Ishikawa (cell line): ENCODE measurements at regions not wholly inside any gene's neighbourhood (a gene's known extent, or its start where the extent isn't known, plus 50 kb on each side); places are given as distances from the start of the nearest gene placed in this dataset.

Experiments used
- CEBPB ChIP-seq: IDR thresholded peaks from 2 replicates; pipeline ENCODE4 v1.6.1; 2012
- CREB1 ChIP-seq: IDR thresholded peaks from 2 replicates; pipeline ENCODE4 v1.6.1; 2012; ENCODE audit warnings: low read depth
- EGR1 ChIP-seq: IDR thresholded peaks from 2 replicates; pipeline ENCODE4 v1.6.1; 2012
- EP300 ChIP-seq: IDR thresholded peaks from 2 replicates; pipeline ENCODE4 v1.6.1; 2012; ENCODE audit warnings: borderline replicate concordance
- FOXM1 ChIP-seq: IDR thresholded peaks from 2 replicates; pipeline ENCODE4 v1.6.1; 2012; ENCODE audit warnings: low read depth, borderline replicate concordance
- NFIC ChIP-seq: IDR thresholded peaks from 2 replicates; pipeline ENCODE4 v1.6.1; 2012
- RAD21 ChIP-seq: IDR thresholded peaks from 2 replicates; pipeline ENCODE4 v1.6.1; 2012; ENCODE audit warnings: low read depth
- TAF1 ChIP-seq: IDR thresholded peaks from 2 replicates; pipeline ENCODE4 v1.6.1; 2012; ENCODE audit warnings: low read depth, mild to moderate bottlenecking
- TCF12 ChIP-seq: IDR thresholded peaks from 2 replicates; pipeline ENCODE4 v1.6.1; 2012; ENCODE audit warnings: low read depth
- TEAD4 ChIP-seq: IDR thresholded peaks from 2 replicates; pipeline ENCODE4 v1.6.1; 2012
- YY1 ChIP-seq: IDR thresholded peaks from 2 replicates; pipeline ENCODE4 v1.6.1; 2012; ENCODE audit warnings: low read depth
- ZBTB7A ChIP-seq: IDR thresholded peaks from 2 replicates; pipeline ENCODE4 v1.6.1; 2012; ENCODE audit warnings: low read depth
- TF ChIP-seq, protein P1 (sequence below): IDR thresholded peaks from 2 replicates; pipeline ENCODE4 v1.6.1; 2012
- TF ChIP-seq, protein P2 (sequence below): IDR thresholded peaks from 2 replicates; pipeline ENCODE4 v1.6.1; 2012
- TF ChIP-seq, protein P3 (sequence below): IDR thresholded peaks from 2 replicates; pipeline ENCODE4 v1.6.1; 2012; ENCODE audit warnings: low read depth, mild to moderate bottlenecking

DNA sequence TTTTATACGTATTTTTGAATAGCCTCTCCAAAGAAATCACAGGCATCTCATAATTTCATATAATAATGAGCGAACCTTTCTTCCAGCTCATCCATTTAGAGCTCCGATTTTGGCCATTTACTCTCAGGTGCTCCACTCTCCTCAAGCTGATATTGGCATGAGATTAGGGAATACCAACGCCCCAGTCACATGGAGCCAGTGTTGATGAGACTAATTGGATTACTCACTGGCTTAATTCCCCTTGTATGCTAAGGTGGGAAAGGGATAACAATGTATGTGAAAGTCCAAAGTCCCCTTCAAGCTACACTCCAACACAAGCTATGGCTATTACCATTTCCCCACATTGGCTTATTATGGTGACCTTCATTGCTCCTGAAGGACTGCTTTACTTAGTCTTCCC is 76.6 kb upstream of the NAV3 start:
- TF ChIP-seq TCF12 = no peak
- TF ChIP-seq TAF1 = no peak
- no peak for TF ChIP-seq FOXM1
- TF ChIP-seq TEAD4 = no peak
- TF ChIP-seq CEBPB = no peak
- TF ChIP-seq NFIC = no peak
- no peak for TF ChIP-seq EGR1
- TF ChIP-seq RAD21 = no peak
- no peak for TF ChIP-seq EP300
- TF ChIP-seq, protein P1, sequence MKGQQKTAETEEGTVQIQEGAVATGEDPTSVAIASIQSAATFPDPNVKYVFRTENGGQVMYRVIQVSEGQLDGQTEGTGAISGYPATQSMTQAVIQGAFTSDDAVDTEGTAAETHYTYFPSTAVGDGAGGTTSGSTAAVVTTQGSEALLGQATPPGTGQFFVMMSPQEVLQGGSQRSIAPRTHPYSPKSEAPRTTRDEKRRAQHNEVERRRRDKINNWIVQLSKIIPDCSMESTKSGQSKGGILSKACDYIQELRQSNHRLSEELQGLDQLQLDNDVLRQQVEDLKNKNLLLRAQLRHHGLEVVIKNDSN = no peak
- no peak for TF ChIP-seq CREB1
- TF ChIP-seq ZBTB7A = no peak
- TF ChIP-seq, protein P2, sequence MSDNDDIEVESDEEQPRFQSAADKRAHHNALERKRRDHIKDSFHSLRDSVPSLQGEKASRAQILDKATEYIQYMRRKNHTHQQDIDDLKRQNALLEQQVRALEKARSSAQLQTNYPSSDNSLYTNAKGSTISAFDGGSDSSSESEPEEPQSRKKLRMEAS = no peak
- no peak for TF ChIP-seq YY1
- TF ChIP-seq, protein P3, sequence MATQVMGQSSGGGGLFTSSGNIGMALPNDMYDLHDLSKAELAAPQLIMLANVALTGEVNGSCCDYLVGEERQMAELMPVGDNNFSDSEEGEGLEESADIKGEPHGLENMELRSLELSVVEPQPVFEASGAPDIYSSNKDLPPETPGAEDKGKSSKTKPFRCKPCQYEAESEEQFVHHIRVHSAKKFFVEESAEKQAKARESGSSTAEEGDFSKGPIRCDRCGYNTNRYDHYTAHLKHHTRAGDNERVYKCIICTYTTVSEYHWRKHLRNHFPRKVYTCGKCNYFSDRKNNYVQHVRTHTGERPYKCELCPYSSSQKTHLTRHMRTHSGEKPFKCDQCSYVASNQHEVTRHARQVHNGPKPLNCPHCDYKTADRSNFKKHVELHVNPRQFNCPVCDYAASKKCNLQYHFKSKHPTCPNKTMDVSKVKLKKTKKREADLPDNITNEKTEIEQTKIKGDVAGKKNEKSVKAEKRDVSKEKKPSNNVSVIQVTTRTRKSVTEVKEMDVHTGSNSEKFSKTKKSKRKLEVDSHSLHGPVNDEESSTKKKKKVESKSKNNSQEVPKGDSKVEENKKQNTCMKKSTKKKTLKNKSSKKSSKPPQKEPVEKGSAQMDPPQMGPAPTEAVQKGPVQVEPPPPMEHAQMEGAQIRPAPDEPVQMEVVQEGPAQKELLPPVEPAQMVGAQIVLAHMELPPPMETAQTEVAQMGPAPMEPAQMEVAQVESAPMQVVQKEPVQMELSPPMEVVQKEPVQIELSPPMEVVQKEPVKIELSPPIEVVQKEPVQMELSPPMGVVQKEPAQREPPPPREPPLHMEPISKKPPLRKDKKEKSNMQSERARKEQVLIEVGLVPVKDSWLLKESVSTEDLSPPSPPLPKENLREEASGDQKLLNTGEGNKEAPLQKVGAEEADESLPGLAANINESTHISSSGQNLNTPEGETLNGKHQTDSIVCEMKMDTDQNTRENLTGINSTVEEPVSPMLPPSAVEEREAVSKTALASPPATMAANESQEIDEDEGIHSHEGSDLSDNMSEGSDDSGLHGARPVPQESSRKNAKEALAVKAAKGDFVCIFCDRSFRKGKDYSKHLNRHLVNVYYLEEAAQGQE = no peak

DNA sequence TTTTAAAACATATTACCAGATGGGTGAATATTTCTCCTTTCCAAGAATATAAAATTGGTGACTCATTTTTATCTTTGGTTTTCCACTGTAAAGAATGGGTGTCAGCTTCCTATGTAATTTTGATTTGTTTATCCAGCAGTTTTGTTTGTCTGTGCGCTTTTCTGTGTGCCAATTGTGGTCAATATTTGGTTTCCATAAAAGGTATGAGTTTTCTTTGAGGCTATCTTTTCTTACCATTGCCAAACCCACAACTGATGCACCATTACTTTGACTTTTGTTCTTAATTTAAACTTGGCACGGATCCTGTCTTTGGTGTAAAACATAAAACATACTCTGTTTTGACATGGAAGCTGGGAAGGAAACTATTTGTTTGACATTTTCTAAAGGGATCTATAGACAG is 78.8 kb upstream of the NAV3 start:
- TF ChIP-seq, protein P1 = no peak
- no peak for TF ChIP-seq ZBTB7A
- no peak for TF ChIP-seq TCF12
- no peak for TF ChIP-seq CEBPB
- TF ChIP-seq, protein P2 = no peak
- TF ChIP-seq EGR1 = no peak
- TF ChIP-seq TEAD4 = no peak
- no peak for TF ChIP-seq RAD21
- TF ChIP-seq EP300 = no peak
- no peak for TF ChIP-seq YY1
- TF ChIP-seq CREB1 = no peak
- TF ChIP-seq, protein P3 = no peak
- TF ChIP-seq FOXM1 = no peak
- TF ChIP-seq TAF1 = no peak
- no peak for TF ChIP-seq NFIC

DNA sequence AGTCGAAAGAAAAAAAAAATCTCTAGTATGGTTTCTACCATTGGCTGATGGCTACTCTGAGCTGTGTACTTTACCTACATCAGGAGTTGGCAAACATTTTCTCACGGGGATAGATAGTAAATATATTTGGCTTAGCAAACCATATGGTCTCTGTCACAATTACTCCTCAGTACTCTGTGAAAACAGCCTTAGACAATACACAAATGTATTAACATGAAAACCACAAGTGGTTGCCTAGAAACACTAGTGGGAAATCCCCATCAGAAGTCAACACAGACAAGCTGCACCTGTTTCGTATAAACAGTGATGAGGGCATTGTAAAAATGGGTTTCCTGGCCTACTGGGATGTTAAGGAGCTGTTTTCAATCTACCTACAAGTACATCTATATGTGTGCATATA is 84.6 kb upstream of the NAV3 start:
- TF ChIP-seq EP300 = no peak

DNA sequence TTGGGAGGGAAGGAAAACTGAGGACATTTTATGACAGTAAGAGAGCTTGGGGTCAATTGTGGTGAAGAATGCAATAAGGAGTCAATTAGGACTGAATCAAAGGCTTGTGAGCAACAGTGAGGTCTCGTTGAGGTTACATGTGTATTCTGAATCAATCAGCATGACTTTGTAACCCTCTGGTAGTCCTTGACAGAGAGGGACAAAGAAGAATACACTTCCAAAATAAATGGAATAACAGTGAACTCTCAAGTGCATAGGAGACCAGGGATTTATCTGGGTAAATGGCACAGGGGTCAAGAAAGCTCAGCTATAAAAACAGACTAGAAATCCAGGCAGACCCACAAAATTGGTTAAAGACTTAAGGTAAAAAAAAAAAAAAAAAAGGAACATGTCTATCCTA is 85.1 kb upstream of the NAV3 start:
- no peak for TF ChIP-seq YY1
- TF ChIP-seq FOXM1 = no peak
- TF ChIP-seq TAF1 = no peak
- TF ChIP-seq EP300 = no peak
- no peak for TF ChIP-seq RAD21
- no peak for TF ChIP-seq CREB1
- TF ChIP-seq, protein P3 = no peak
- no peak for TF ChIP-seq CEBPB
- TF ChIP-seq ZBTB7A = no peak
- no peak for TF ChIP-seq TCF12
- TF ChIP-seq TEAD4 = no peak
- TF ChIP-seq, protein P1 = no peak
- TF ChIP-seq EGR1 = no peak
- TF ChIP-seq, protein P2 = no peak
- TF ChIP-seq NFIC = no peak
